HG03378 (cell line): ENCODE measurements at regions not wholly inside any gene's neighbourhood (a gene's known extent, or its start where the extent isn't known, plus 50 kb on each side); places are given as distances from the start of the nearest gene placed in this dataset.

Experiments
- ATAC-seq: cut with Tn5 transposase; IDR thresholded peaks from one replicate; pipeline ENCODE4 v1.9.1; 2021; ENCODE audit warnings: mild to moderate bottlenecking, moderate library complexity; ENCODE audit not compliant: unreplicated experiment

DNA sequence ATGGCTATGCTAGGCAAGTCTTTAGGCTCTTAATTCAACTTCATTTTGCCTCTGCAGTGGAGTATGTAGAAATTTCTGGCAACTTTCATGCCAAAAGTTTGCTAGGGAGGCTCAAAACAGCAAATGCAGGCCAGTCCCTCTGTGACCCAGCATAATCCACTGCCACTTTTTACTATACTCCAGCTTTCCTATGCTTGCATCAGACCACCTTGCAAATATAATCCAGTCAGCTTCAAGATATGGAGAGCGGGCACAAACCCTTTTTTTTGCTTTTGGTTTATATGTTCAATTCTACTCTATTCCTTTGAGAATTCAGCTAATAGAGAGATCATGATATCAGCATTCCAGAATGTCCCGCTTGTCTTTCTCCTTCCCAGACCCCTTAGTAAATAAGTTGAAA, 192.0 kb upstream of the PABPC4L start:
- ATAC-seq, result no peak

DNA sequence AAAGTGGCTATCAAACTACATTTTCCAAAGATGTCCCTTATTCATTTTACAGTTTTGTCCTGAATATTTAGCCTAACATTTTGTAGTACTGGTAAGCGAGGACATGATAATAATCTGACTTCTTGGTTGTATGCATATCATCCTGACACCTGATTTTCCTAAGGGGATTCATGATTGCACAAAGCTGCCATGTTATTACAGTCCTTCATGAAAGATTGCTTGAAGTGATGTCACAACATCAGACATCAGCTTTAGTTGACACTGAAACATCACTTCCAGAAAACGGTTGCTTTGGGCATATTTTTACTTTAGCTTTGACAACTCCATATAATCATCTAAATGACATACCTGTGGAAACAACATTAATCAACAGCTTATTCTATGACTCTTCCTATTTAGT, 188.7 kb upstream of the PABPC4L start:
- ATAC-seq, result no peak

DNA sequence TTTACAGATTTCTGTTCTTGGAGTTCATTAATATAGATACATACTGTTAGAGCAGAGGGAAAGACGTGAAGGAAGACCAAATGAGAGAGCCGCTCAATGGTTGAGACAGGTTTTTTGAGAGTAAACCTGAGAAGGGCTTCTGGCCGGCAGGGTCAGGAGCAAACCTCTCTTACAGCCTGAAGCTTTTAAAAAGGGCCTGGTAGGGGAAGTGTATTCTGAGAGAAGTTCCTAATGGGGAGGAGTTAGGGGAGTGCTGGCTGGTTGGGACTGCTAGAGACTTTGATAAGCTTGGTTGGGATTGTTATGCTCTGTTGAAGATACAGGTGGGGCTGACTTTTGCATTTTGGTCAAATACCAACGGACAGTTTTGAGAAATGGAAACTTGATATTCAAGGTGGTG, 186.8 kb upstream of the PABPC4L start:
- no peak for ATAC-seq

DNA sequence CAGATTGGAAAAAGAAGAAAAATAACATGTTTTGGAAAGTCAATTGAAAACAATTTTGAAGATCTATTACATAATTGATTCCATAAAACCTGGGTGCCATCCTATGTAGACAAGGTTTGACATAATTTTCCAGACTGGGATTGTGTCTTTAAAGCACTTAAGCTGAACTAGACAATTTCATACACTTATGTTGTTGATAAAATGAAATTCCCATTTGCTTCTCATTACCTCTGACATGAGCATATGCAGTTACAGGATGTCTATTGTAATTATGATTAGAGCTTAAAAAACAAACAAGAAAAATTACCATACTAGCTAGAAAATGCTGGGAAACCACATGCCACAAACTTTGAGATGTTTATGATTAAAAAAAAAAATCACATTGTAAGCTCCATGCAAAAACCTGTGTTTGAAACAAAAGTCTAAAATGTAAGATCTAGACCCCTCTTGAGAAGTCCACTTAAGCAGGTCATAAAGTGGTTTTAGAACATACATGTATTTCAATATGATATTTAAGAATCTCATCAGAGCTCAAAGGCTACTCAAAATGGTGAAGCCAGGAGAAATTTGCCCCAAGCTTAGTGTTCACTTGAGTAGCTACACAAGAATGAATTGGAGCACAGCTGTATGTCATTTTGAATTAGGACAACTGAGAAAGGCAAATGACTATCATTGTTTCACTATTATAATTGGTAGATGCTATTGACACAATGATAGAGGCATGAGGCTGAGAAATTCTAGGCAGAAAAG, 181.1 kb upstream of the PABPC4L start:
- no peak for ATAC-seq

DNA sequence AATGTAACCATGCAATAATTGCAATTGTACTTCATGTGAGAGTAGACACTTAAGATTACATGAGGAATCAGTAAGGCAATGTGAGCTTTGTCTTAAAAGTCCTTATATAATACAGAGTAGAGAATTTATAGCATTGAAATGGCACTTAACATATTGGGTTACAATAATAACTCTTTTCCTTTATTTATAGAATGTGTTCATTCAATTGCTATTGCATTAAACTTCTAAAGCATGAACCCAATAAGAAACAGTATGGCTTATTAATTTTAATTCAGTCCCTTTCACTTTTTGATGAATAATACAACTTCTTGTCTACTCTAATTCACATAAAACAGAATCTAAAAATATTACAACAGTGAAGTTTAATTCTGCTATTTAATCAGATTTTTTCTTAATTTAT, 174.2 kb upstream of the PABPC4L start:
- ATAC-seq, result no peak

DNA sequence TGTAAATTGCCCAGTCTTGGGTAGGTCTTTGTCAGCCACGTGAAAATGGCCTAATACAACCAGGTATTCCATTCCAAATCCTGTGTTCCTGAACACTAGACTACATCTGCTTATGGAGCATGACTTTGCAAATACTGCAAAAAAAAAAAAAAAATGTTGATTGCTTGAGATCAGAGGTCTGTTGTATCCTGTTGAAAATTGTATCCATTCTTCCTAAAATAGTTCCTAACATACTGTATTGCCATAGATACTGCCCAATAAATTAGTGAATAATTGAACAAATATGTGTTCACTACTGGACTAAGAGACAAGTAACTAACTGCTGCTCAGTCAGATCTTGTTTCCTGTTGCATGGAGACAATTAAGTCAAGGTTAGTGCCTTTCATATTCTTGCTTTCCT, 164.3 kb upstream of the PABPC4L start:
- ATAC-seq, result no peak

DNA sequence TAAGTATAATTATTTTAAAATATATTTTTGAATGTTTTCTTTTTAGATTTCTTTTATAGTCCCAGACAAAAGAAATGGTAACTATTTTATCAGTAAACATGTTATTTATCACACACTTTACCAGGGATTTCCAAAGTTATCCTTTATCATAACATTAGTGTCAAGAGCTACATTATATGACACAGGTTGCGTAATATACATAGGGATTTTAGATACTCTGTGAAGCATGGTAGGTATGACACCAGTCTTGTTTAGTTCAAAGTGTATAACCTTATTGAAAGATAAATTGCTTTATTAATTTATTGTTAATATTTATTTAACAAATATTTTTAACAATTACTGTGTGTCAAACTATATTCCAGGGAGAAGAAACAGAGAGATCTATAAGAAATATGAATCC, 163.3 kb upstream of the PABPC4L start:
- no peak for ATAC-seq

DNA sequence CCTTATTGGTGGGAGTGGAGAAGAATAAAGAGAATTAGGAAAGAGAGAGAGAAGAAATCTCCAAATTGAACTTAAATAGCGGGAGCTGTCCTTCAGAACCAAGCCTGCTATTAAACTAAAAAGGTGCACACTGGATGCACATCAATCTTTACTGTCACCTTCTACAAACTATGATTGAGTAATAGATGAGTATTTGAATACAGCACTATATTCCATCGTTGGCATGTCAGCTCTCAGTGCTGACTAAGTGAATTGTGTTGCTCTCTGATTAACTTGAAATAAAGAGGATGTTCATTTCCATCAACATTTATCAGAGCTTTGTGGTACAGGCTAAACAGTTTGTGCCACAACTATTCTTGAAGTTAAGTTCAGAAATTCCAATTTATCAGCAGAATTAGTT, 143.7 kb upstream of the PABPC4L start:
- ATAC-seq, result no peak

DNA sequence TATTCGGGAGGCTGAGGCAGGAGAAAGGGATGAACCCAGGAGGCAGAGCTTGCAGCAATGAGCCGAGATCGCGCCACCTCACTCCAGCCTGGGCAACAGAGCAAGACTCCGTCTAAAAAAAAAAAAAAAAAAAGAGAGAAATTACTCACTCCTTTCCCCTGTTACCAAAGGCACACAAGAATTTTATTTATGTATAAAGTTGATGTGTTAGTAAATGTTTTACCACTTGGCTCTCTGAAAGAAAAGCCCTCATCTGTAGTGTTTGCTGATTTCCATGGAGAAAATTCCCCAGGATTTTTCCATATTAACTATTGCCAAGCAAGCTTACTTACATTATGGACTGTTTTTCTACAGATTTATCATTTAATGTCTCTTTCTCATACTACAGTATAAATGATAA, 142.1 kb upstream of the PABPC4L start:
- ATAC-seq, result no peak

DNA sequence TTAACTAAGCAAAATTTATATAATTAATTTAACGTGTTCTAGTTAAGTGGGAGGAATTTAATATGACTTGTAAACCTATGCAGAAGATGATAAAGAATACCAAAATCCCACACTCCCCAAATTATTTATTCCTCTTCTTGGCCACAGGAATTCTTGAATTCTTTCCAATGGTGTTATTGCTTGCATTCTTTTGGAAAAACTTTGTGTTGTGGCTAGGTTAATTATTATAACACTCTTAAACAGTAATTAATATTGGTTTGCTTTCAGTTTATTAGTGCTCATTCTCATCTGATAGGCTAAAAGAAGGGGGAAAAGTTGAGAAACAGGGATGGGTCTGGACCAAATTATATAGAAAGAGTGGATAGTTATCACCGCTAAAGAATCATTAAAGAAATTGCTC, 141.5 kb upstream of the PABPC4L start:
- ATAC-seq, result no peak

DNA sequence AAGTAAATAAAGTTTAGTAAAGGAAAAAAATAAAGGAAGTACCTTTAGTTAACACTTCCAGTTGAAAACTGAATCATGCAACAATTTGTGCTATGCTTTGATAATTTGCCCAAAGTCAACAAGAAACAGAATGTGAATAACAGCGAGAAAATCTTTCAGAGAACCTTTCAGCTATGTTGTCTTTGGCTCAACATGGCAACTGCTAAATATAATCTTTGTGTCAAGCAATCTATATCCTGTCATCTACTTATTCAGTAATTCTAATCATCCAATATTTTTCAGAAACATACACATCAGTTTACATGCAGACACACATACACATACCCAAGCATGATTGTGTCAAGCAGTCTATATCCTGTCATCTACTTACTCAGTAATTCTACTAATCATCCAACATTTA, 136.0 kb upstream of the PABPC4L start:
- no peak for ATAC-seq

DNA sequence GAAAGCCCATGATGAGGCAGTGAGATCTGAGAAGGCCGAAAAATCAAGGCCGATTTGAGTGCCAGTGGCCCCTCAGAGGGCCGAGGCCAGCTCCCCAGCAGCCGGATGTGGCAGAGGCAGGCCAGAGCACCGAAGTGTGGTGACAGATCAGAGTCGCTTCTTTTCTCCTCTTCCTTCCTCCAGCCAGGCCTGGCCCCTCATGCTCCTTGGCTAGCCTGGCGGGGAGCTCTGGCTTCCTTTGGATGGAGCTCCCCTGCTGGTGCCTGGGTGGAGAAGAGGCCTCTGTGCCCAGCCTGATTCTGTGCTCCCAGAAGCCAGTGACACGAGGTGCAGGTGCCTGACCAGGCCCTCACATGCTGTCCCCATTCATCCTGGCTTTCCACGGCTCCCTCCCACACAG, 127.2 kb upstream of the PABPC4L start:
- ATAC-seq, result no peak

DNA sequence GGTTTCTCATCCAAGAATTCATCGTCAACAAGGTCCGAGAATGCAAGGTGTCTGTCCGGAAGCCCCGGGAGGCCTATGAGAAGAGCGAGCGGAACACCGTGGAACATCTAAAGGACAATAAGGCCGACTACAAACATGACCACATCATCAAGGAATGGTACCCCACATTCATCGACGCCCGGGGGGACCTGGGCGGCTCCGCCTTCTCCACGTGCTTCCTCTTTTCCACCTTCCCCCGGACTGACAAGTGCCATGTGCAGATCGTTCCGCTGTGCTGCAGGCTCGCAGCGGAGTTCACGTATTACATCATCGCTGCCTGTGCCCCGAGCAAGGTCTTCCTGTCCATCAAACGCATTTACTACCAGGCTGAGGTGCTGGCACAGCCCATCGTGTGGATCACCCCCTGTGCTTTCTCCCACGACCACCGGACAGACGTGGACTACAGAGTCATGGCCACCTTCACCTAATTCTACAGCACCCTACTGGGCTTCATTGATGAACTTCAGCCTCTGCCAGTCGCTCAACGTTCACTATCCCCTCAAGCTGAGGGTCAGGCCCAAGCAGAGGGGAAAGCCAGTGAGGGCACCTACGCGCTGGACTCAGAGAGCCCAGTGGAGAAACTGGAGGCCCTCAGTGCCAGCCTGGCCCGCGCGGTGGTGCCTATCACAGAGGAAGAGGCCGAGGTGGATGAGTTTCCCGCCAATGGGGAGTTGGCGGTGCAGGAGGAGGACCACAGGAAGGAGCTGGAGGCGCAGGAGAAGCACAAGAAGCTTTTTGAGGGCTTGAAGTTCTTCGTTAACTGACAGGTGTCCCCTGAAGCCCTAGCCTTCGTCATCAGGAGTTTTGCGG, 125.9 kb upstream of the PABPC4L start:
- no peak for ATAC-seq

DNA sequence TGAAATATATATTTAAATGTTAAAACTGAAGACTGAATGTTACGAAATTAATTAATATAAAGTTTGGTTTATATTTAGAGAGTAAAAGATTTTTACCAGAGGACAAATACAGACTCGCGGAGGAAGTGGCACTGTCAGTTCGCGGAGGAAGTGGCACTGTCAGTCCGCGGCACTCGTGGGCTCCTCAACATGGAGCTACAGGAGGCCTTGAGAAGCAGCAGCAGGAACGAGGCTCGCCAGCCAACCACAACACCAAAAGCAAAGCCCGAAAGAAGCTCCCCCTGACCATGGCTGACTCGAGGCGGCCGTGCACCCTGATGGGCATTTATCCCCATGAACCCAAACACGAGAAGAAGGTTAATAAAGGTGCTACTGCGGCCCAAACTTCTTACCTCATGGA, 125.3 kb upstream of the PABPC4L start:
- ATAC-seq, result no peak

DNA sequence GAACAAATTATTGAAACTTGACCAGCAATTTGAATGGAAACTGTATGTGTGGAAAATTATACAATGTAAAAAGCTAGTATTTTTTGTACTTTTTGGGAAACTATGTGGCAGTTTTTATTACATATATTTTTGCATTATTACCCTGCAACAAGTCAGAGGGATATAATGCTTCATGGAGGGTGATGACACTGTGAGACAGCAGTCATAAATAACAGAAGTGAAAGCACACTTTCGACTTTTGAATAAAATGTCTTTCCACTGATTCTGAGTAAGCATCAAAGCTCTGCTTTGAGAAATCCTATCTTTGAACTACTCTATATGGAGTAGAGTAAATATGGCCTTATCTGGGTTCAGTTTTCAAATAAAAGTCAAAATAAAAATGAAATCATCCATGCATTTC, 122.6 kb upstream of the PABPC4L start:
- no peak for ATAC-seq

DNA sequence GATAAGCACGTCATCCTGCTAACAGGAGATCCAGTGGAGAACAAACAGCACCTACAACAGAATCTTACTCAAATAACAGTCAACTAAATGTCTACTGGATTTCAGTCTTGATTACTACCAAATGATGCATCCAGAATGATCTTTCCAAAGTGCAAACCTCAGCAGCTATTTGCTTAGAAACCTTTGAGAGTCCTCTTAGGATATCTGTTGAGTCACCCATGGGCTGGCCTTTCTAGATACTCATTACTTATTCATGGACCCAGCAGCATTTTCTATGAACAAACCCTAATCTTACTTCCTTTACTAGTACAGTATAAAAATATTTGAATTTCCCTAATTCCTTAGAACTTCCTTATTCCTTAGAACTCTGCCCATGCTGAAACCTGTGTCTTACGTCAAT, 118.5 kb upstream of the PABPC4L start:
- no peak for ATAC-seq

DNA sequence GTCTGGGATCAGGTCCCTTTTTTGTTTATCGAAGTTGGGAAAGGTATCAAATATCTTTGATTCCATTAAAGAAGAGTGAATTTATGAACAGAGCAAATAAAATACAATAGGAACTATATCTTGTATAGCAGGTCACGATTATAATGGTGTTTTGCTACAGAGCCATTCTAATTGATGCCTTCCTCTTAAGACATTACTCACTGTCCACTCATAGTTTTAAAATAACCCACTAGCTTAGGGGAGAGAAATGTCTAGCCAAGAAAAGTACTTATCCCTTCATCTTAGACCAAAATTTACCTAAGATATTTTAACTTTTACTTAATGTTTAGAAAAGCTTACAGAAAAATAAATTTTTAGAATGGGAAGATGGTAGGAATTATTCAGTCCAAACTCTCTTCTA, 112.0 kb upstream of the PABPC4L start:
- ATAC-seq, result no peak

DNA sequence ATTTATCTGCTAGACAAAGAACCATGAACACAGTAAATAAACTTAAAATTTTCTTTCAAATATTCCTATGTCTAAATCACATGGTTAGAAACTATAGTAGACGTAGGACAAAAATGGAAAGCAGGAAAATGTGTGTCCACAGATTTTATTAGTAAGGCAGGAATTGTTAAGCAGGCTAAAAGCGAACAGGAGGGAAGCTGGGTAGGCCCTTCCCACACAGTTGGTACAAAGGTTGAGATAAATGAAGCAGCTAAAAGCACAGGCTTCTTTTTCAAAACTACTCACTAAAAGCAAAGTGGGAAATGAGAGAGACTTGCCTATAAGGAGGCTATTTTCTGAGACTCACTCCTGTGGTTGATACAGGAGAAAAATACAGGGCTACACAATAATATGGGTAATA, 108.1 kb upstream of the PABPC4L start:
- ATAC-seq, result no peak

DNA sequence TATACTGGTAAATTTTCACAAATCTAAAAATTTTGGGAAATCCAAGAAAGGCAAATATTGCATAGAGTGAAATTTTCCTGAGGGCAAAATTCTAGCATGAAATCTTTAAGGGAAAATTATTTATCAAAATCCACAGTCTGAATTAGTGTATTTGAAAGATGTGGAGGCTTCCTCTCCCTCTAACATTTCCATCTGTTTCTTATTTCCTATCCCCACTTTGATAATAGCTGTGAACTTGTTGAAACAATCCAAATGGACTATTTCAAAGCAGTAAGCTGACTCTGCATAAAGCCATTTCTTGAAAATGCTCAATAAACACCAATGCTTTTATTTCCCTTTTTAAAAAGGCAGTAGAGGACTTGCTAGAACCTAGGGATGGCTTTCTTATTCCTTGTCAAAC, 107.3 kb upstream of the PABPC4L start:
- no peak for ATAC-seq

DNA sequence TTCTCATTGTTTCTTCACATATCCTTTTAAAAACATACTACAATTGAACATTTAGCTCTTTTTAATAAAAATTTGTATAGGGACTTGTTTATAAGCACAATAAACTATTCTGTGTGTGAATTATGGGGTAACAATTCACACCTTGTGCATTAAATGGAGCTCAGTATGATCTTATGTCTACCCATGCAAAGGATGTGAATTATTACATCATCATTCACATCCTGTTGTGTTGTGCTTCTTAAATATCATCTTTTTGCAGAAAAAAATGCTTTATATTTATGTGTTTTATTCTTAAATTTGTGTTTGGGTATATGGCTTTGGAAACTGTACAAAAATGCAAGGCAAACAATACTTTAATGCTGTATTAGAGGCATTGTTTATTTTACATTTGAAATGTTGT, 96.7 kb upstream of the PABPC4L start:
- no peak for ATAC-seq

DNA sequence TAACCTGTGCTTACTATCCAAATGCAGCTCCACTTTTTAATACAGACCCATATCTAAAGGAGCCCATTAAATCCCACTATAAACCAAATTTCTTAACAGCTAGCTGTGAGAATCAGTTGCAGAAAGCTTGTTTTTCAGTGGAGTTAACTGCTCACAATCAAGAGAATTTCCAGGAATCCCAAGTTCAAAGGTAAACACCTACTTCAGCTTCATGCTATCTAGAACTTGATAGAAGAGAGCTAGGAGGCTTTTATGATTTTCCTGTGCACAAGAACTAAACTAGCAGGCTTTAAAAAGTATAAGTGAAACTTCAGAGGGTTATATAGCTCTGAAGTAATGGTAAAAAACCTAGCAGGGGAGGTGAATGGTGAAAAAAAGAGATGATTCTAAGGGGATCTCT, 96.2 kb upstream of the PABPC4L start:
- no peak for ATAC-seq

DNA sequence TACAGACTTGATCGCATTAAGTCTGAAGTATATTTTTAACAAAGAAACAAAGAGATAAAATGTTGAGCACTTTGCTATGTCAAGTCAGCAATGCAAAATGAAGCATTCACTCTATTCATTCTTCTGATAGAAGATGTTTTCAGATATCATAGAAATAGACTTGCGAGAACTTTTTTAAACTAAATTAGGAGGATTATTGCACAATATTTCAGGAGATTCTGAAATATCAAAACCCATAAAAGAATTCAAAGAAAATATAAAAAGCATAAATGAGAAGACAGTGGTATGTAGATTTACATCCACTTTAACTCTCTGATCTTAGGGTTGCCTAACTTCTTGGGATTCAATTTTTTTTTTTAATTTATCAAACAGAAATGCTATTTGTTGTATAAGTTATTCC, 81.1 kb upstream of the PABPC4L start:
- ATAC-seq, result no peak

DNA sequence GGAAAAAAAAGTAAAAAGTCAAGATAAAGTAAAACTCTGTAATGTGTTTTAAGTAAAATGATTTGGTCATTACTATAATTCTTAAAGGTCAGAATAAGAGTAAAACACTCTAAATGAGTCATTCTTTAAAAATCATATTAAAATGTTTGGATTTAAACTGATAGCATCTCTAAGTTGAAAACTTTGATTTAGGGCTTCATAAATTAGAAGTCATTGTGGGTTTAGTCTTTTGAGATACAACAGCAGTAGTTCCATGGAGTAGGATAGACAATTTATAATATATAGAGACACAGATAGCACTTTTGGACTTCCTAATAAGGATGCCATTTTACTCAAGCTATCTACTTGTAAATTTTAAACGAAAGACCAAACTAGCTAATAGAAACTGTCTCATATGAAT, 77.1 kb upstream of the PABPC4L start:
- ATAC-seq, result no peak
